Astrocyte of the spinal cord (primary cell): ENCODE measurements at regions not wholly inside any gene's neighbourhood (a gene's known extent, or its start where the extent isn't known, plus 50 kb on each side); places are given as distances from the start of the nearest gene placed in this dataset.

Source experiments
- DNase-seq: peaks from one replicate; pipeline ENCODE4 v3.0.0; 2011; ENCODE audit warnings: low read depth, low spot score
- H3K4me3 ChIP-seq: 2 replicates; pipeline ENCODE4 v1.5.1; 2011; ENCODE audit warnings: low read depth, mild to moderate bottlenecking, low read length, moderate library complexity
- CTCF ChIP-seq: IDR thresholded peaks from 2 replicates; pipeline ENCODE4 v1.5.1; 2012; ENCODE audit warnings: low read depth, mild to moderate bottlenecking, low read length, inconsistent platforms
- in situ Hi-C: cut with HindIII; loops from 2 replicates; pipeline ENCODE4 v1.10.0; 2017; ENCODE audit warnings: low sequenced_read_pairs

GRCh38 chr2:5951471-5951870 is 259.3 kb downstream of the SOX11 start:
- DNase-seq = no peak
- in situ Hi-C loops = no loop called here
- no peak overlapping the region for H3K4me3 ChIP-seq
- TF ChIP-seq CTCF = no peak

- no peak overlapping the region for H3K4me3 ChIP-seq
- in situ Hi-C loops = no loop called here
- TF ChIP-seq CTCF = no peak
- DNase-seq = no peak
Observed at GRCh38 chr2:5953525-5953924, 261.3 kb downstream of the SOX11 start.

GRCh38 chr2:5954509-5954908 is 262.3 kb downstream of the SOX11 start:
- no peak for TF ChIP-seq CTCF
- in situ Hi-C loops = no loop called here
- DNase-seq = no peak
- no peak overlapping the region for H3K4me3 ChIP-seq

GRCh38 chr2:5955921-5956320 is 263.7 kb downstream of the SOX11 start:
- no peak for DNase-seq
- no peak overlapping the region for H3K4me3 ChIP-seq
- TF ChIP-seq CTCF = no peak
- in situ Hi-C loops = no loop called here

GRCh38 chr2:5959836-5960820 is 267.9 kb downstream of the SOX11 start:
- TF ChIP-seq CTCF = no peak

GRCh38 chr2:5967506-5967905 is 275.3 kb downstream of the SOX11 start:
- DNase-seq = no peak
- in situ Hi-C loops = no loop called here
- no peak overlapping the region for H3K4me3 ChIP-seq
- no peak for TF ChIP-seq CTCF

More at GRCh38 chr2:5959836-5960820, 267.9 kb downstream of the SOX11 start:
- H3K4me3 ChIP-seq = no peak overlapping the region
- no peak for DNase-seq
- in situ Hi-C loops = no loop called here
